ENCODE measurements at regions not wholly inside any gene's neighbourhood (a gene's known extent, or its start where the extent isn't known, plus 50 kb on each side); places are given as distances from the start of the nearest gene placed in this dataset.

- no peak for TF ChIP-seq CTCF (IDR thresholded peaks at IDR 0.05)
- no peak for TF ChIP-seq ZFX (IDR thresholded peaks at IDR 0.05; ENCODE audit: borderline replicate concordance)
These were observed 872.2 kb downstream of the ANKRD7 start for GRCh38 chr7:119096683-119097082.

Measured in 22Rv1 (cell line).